ENCODE measurements at regions not wholly inside any gene's neighbourhood (a gene's known extent, or its start where the extent isn't known, plus 50 kb on each side); places are given as distances from the start of the nearest gene placed in this dataset.

GRCh38 chr9:103474156-103474555 is 479.0 kb downstream of the CYLC2 start:
- Mint-ChIP-seq H3K27me3 (no peaks in the 10 kb centered on the region), H3K4me1 (ENCODE audit: low read depth) (no peaks in the 10 kb centered on the region), H3K27ac (no peak overlapping the region), H3K36me3 (ENCODE audit: low read depth) (no peaks in the 10 kb centered on the region), H3K4me3 (no peak overlapping the region), H3K9me3 (peaks cover 6% of the 10 kb centered on the region)
- DNase-seq (no peak), ATAC-seq (no peak)
- intact Hi-C loops (cut with micrococcal nuclease), result no loop called here
- CTCF ChIA-PET, result no interaction called here
- TF ChIP-seq CTCF (IDR thresholded peaks at IDR 0.05), result no peak
- POLR2A ChIA-PET, result no interaction called here

- POLR2A ChIA-PET, result no interaction called here
- no peaks in the 10 kb centered on the region for H3K27me3 Mint-ChIP-seq
Observed at GRCh38 chr9:103483471-103484096, 488.5 kb downstream of the CYLC2 start.

GRCh38 chr9:103485138-103485537 is 490.0 kb downstream of the CYLC2 start:
- ATAC-seq (no peak), DNase-seq (no peak)
- Mint-ChIP-seq H3K27ac (no peak overlapping the region), H3K27me3 (no peaks in the 10 kb centered on the region), H3K9me3 (peaks cover 9% of the 10 kb centered on the region), H3K36me3 (ENCODE audit: low read depth) (no peaks in the 10 kb centered on the region), H3K4me1 (ENCODE audit: low read depth) (no peaks in the 10 kb centered on the region), H3K4me3 (no peak overlapping the region)
- ChIA-PET CTCF (no interaction called here), POLR2A (no interaction called here)
- TF ChIP-seq CTCF (IDR thresholded peaks at IDR 0.05), result no peak
- intact Hi-C loops (cut with micrococcal nuclease), result no loop called here

More at GRCh38 chr9:103483471-103484096, 488.5 kb downstream of the CYLC2 start:
- peaks cover 9% of the 10 kb centered on the region for H3K9me3 Mint-ChIP-seq
- H3K4me3 Mint-ChIP-seq, result no peak overlapping the region
- CTCF ChIA-PET, result no interaction called here
- TF ChIP-seq CTCF (IDR thresholded peaks at IDR 0.05), result no peak
- no peaks in the 10 kb centered on the region for H3K4me1 Mint-ChIP-seq (ENCODE audit: low read depth)
- intact Hi-C loops (cut with micrococcal nuclease), result no loop called here
- ATAC-seq, result no peak
- no peaks in the 10 kb centered on the region for H3K36me3 Mint-ChIP-seq (ENCODE audit: low read depth)
- no peak overlapping the region for H3K27ac Mint-ChIP-seq
- no peak for DNase-seq

GRCh38 chr9:103514767-103515166 is 519.6 kb downstream of the CYLC2 start:
- Mint-ChIP-seq H3K27me3 (no peaks in the 10 kb centered on the region), H3K36me3 (ENCODE audit: low read depth) (no peaks in the 10 kb centered on the region), H3K9me3 (peaks cover 2% of the 10 kb centered on the region), H3K4me3 (no peak overlapping the region), H3K4me1 (ENCODE audit: low read depth) (no peaks in the 10 kb centered on the region), H3K27ac (no peak overlapping the region)
- TF ChIP-seq CTCF (IDR thresholded peaks at IDR 0.05), result no peak
- CTCF ChIA-PET, result no interaction called here
- intact Hi-C loops (cut with micrococcal nuclease), result no loop called here
- ATAC-seq (no peak), DNase-seq (no peak)
- POLR2A ChIA-PET, result no interaction called here

GRCh38 chr9:103522409-103522808 is 527.3 kb downstream of the CYLC2 start:
- Mint-ChIP-seq H3K4me3 (no peak overlapping the region), H3K4me1 (ENCODE audit: low read depth) (no peaks in the 10 kb centered on the region), H3K27ac (no peak overlapping the region), H3K36me3 (ENCODE audit: low read depth) (no peaks in the 10 kb centered on the region), H3K27me3 (no peaks in the 10 kb centered on the region), H3K9me3 (peaks cover 2% of the 10 kb centered on the region)
- DNase-seq (no peak), ATAC-seq (no peak)
- CTCF ChIA-PET, result no interaction called here
- intact Hi-C loops (cut with micrococcal nuclease), result no loop called here
- POLR2A ChIA-PET, result no interaction called here
- TF ChIP-seq CTCF (IDR thresholded peaks at IDR 0.05), result no peak
